ENCODE measurements at regions not wholly inside any gene's neighbourhood (a gene's known extent, or its start where the extent isn't known, plus 50 kb on each side); places are given as distances from the start of the nearest gene placed in this dataset.

DNA sequence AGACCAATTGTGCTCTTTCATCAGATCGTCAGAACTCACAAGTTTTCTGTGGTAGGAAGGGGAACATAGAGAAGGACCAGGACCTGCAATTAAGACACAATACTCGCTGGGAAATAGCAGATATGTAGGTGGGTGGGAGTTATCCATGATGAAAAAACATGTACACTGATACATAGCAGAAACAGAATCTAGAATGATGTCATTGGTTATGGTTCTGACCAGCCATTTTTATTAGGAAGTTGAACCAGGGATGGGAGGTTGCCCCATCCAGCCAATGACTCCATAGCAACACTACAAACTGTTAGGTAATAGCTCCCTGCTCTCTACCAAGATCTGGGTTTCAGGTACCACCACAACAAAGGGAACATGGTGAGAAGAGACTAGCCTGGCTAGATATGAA lies 393.5 kb upstream of the PBX1 start:
- TF ChIP-seq POLR2AphosphoS5 (IDR thresholded peaks at IDR 0.05) (no peak), POLR2A (IDR thresholded peaks at IDR 0.05) (no peak)
